Esophagus squamous epithelium (tissue), 5 donors: ENCODE measurements at regions not wholly inside any gene's neighbourhood (a gene's known extent, or its start where the extent isn't known, plus 50 kb on each side); places are given as distances from the start of the nearest gene placed in this dataset.
"Not testable (repeated sequence)": the region's sequence is repeated elsewhere in the genome, so short reads cannot be mapped to it uniquely, and the experiment has no call there.

Experiments used
- DNase-seq: peaks from one replicate; lab custom pipeline; 2025; lab: John Stamatoyannopoulos, UW
- H3K27ac ChIP-seq, 4 donors: fragments of 200-600 bp; sonication (generic); one replicate each; pipeline ENCODE4 v1.5.1; 2016 to 2019; ENCODE audit warnings: mild to moderate bottlenecking in 1 of 4
- H3K27me3 ChIP-seq, 4 donors: fragments of 200-600 bp; sonication (generic); 1 replicate in 3 of 4; 2 replicates in 1 of 4; pipeline versions ENCODE4 v1.5.1 to v1.6.0; 2017 to 2021; ENCODE audit warnings: antibody characterized with exemption in 1 of 4
- H3K36me3 ChIP-seq, 3 donors: fragments of 200-600 bp; sonication (generic); one replicate each; pipeline ENCODE4 v1.5.1; 2016 to 2019
- H3K4me1 ChIP-seq, 3 donors: fragments of 200-600 bp; sonication (generic); one replicate each; pipeline ENCODE4 v1.5.1; 2017 to 2019
- H3K4me3 ChIP-seq, 4 donors: fragments of 200-600 bp; sonication (generic); 1 replicate in 3 of 4; 2 replicates in 1 of 4; pipeline ENCODE4 v1.5.1; 2016 to 2019; ENCODE audit warnings: mild to moderate bottlenecking in 2 of 4, moderate library complexity in 1 of 4
- H3K9me3 ChIP-seq, 3 donors: fragments of 200-600 bp; sonication (generic); one replicate each; pipeline ENCODE4 v1.5.1; 2016 to 2019
- CTCF ChIP-seq, 6 experiments: fragments of 450-650 bp in 4 of 6; fragments of 200-600 bp in 2 of 6; sonication (generic) in 2 of 6; IDR thresholded peaks; one replicate each; pipeline ENCODE4 v1.5.1; 2016 to 2019; ENCODE audit warnings: antibody characterized with exemption in 6 of 6, mild to moderate bottlenecking in 4 of 6, moderate library complexity in 4 of 6
- POLR2A ChIP-seq, 4 donors: fragments of 450-650 bp; IDR thresholded peaks; one replicate each; pipeline ENCODE4 v1.6.1; 2017; ENCODE audit warnings: antibody characterized with exemption in 4 of 4, mild to moderate bottlenecking in 4 of 4, moderate library complexity in 3 of 4
- WGBS, 2 donors: methylation state at CpG; one replicate each; pipeline ENCODE4 v1.1.5; 2018; 5-methylcytosine and 5-hydroxymethylcytosine counted together
- intact Hi-C: fragments of 100-400 bp; cut with DNase I; formaldehyde crosslinking; loops from one replicate; pipeline ENCODE4 v1.15.0; 2022
- donor health status: DM: yes; HTN: yes; CAD: no.

DNA sequence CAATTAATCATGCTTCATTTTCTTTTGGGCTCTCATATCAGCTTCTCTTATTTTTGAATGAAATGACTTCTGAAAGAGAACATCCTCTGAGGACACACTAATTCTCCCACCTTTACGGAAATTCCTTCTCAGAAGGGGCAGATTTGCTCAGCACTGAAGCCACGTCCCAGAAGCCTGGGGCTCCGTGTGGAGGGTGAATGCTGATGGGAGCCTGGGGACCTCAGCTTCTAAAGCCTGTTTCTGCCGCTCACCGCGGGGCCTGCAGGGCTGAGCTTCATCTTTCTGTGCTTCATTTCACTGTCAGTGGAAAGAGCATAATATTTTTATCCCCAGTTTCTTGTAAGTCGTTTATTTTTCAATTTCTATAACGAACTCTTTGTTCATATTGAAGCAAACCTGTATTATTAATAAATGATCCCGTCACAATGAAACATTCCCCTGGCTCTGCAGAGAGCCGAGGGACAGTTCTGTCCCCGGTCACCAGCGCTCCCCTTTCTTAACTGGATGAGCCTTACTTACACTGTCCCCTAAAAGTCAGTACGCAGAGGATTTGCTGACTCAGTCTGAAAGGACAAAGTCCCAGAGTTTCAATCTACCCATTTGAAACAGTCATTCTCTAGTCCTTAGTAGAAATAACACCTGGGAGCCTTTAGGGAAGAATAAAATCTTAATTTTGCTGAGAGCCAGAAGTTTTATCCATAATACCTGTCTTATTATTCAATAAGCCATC, 364.6 kb upstream of the FAT1 start:
- H3K27me3 ChIP-seq, result no peaks in the 10 kb centered on the region
- DNase-seq, result no peak
- H3K9me3 ChIP-seq, result no peaks in the 10 kb centered on the region
- no peak overlapping the region for H3K4me3 ChIP-seq
- no peaks in the 10 kb centered on the region for H3K36me3 ChIP-seq
- no peak for TF ChIP-seq CTCF (IDR thresholded peaks at IDR 0.05)
- no peak for TF ChIP-seq POLR2A (IDR thresholded peaks at IDR 0.05)
- H3K27ac ChIP-seq, result no peak overlapping the region
- 66 to 68% methylated on average over 13 of the region's 13 CpGs for WGBS, 2 donors
- intact Hi-C loops, result no loop called here
- no peaks in the 10 kb centered on the region for H3K4me1 ChIP-seq

DNA sequence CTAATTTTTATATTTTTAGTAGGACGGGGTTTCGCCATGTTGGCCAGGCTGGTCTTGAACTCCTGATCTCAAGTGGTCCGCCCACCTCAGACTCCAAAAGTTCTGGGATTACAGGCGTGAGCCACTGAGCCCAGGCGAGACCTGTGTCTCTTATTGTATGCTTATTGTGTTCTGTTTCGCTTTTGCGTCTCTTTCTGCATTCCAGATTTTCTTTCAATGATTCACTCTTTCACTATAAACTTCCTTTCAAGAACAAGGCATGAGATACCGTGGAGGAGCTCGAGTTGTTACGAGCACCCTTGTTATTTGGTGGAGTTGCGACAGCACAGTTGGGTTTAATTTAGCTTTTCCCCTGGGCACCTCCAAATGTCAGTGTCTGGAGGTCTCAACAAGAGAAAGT, 366.7 kb upstream of the FAT1 start:
- no peak for TF ChIP-seq POLR2A (IDR thresholded peaks at IDR 0.05)
- no peaks in the 10 kb centered on the region for H3K36me3 ChIP-seq
- no peaks in the 10 kb centered on the region for H3K27me3 ChIP-seq
- no peak overlapping the region for H3K4me3 ChIP-seq
- intact Hi-C loops, result no loop called here
- no peak for DNase-seq
- H3K4me1 ChIP-seq, result no peaks in the 10 kb centered on the region
- H3K27ac ChIP-seq, result no peak overlapping the region
- H3K9me3 ChIP-seq, result no peaks in the 10 kb centered on the region
- WGBS, 2 donors, result 93% methylated on average over 11 of the region's 11 CpGs

GRCh38 chr4:187090832-187091231, 367.2 kb upstream of the FAT1 start:
- H3K4me1 ChIP-seq, H3K36me3 ChIP-seq, H3K27ac ChIP-seq, intact Hi-C loops, H3K9me3 ChIP-seq, DNase-seq, H3K27me3 ChIP-seq, H3K4me3 ChIP-seq: not testable (repeated sequence)
- WGBS, 2 donors, result 87% methylated on average over 4 of the region's 6 CpGs; no CpG with 5 or more reads in 1 of the 2 donors

- TF ChIP-seq CTCF (IDR thresholded peaks at IDR 0.05) (no peak), POLR2A (IDR thresholded peaks at IDR 0.05) (no peak)
- Histone ChIP-seq H3K36me3 (no peaks in the 10 kb centered on the region), H3K27me3 (no peaks in the 10 kb centered on the region), H3K4me1 (no peaks in the 10 kb centered on the region), H3K9me3 (peaks cover 0 to 4% (median 0%) of the 10 kb centered on the region in 3 donors), H3K4me3 (no peak overlapping the region), H3K27ac (no peak overlapping the region)
- no peak for DNase-seq
- intact Hi-C loops, result no loop called here
- WGBS, 2 donors, result 40 to 45% methylated on average over 3 of the region's 3 CpGs
Measured at GRCh38 chr4:187094144-187094543, 370.5 kb upstream of the FAT1 start.

DNA sequence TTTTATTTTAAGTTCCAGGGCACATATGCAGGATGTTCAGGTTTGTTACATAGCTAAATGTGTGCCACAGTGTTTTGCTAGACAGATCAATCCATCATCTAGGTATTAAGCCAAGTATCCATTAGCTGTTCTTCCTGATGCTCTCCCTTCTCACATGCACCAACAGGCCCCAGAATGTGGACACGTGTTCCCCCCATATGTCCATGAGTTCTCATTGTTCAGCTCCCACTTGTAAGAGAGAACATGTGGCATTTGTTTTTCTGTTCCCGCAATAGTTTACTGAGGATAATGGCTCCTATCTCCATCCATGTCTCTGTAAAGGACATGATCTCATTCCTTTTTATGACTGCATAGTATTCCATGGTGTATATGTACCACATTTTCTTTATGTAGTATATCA, 374.8 kb upstream of the FAT1 start:
- Histone ChIP-seq H3K27ac (no peak overlapping the region), H3K27me3 (no peaks in the 10 kb centered on the region), H3K36me3 (no peaks in the 10 kb centered on the region), H3K4me3 (no peak overlapping the region), H3K9me3 (peaks cover 0 to 4% (median 0%) of the 10 kb centered on the region in 3 donors), H3K4me1 (no peaks in the 10 kb centered on the region)
- TF ChIP-seq CTCF (IDR thresholded peaks at IDR 0.05), result no peak
- 39 to 66% methylated on average over 2 of the region's 2 CpGs for WGBS, 2 donors
- intact Hi-C loops, result no loop called here
- no peak for DNase-seq

DNA sequence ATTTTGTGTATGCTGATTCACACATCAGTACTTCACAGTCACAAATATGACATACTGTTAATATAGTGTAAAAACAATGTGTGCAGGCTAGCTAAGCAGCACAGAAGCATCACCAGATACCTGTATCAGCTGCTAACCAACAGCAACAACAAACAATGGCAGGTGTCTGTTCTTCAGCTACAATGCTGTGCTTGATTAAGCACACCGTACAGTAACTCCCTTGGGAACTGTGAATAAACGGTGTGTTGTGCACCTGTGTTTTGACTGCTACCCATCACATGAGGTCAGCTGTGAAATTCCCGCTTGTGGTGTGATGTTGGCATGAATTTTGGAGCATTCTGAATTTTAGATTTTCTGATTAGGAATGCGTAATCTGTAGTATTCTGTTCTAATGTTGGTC, 379.7 kb upstream of the FAT1 start:
- no peak for DNase-seq
- intact Hi-C loops, result no loop called here
- 75 to 94% methylated on average over 4 of the region's 4 CpGs for WGBS, 2 donors
- H3K36me3 ChIP-seq, result no peaks in the 10 kb centered on the region
- no peaks in the 10 kb centered on the region for H3K27me3 ChIP-seq
- TF ChIP-seq CTCF (IDR thresholded peaks at IDR 0.05) (no peak), POLR2A (IDR thresholded peaks at IDR 0.05) (no peak)
- H3K4me3 ChIP-seq, result no peak overlapping the region
- no peak overlapping the region for H3K27ac ChIP-seq
- no peaks in the 10 kb centered on the region for H3K9me3 ChIP-seq
- no peaks in the 10 kb centered on the region for H3K4me1 ChIP-seq
